ENCODE measurements at regions not wholly inside any gene's neighbourhood (a gene's known extent, or its start where the extent isn't known, plus 50 kb on each side); places are given as distances from the start of the nearest gene placed in this dataset.
"Not testable (repeated sequence)": the region's sequence is repeated elsewhere in the genome, so short reads cannot be mapped to it uniquely, and the experiment has no call there.

DNA sequence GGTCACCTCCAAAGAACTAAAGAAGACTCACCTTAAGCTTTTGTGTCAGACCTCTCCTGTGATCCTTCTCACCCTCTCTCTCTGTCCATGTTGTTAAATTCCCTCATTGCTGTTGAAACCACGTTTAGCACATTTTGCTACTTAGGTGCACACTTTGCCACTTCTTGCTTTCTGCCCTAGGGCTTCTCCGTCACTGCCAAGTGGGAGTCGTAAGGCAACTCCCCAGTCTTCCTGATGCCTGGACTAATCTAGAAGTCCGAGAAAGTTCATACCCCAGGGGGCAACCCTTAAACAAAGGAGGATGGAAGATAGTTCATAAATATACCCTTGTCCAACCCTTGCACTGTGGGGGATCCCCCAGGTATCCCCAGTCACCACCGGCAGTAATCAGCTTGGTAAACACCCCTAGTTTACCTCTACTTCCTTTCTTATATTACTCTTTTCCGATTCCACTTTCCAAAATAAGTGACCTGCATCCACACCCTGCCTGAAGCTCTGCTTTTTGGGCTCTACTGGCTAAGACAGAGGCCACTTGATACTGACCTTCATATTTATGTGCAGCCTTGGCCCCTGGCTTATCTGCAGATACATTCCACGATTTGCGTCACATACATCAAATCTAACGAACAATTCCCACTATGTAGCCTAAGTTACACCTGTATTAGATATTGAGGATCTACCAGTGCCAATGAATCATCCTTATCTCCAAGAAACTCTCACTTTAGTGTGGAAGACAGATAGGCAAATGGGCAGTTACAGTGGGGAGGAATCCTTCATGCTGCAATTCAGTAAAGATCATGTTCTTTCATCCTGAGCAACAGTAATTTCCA is 776.2 kb downstream of the RNF144A start:
- no peak for DNase-seq

DNA sequence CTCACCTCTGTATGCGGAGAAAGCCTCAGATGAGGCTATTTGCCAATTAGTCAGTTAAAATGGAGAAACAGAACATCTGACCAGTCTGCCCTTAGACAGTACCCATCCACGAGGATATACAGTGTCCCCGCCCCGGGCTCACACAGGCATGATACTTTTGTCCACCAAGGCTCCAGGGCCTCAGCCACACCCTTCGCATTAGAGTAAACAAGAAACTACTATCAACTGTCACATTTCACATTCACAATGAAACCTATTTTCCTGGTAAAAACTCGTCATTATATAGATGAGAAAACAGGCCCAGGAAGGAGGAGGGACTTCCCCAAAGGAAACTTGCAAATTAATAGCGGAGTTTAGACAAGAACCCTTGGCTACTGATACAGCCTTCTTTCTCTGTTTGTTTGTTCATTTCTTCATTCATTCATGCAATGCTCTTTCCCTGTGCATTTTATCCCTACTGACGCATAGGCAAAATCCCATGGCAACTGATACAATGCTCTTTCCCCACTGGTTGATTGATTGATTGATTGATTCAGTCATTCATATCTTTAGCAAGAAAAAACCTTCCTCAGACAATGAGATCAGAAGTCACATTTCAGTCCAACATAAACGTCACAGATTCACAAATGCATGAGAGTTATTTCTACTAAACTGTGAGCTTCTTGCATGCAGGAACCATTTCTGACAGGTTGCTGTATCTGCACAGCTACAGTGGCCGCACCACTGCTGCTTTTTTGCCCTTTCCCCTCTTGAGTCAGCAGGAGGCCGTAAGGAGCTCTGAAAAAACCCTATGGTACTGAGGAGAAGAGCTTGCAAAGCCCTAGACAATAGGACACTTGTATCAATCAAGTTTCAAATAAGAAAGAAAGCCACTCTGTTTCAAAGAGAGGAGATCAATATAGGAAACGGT is 777.1 kb downstream of the RNF144A start:
- no peak for DNase-seq

DNA sequence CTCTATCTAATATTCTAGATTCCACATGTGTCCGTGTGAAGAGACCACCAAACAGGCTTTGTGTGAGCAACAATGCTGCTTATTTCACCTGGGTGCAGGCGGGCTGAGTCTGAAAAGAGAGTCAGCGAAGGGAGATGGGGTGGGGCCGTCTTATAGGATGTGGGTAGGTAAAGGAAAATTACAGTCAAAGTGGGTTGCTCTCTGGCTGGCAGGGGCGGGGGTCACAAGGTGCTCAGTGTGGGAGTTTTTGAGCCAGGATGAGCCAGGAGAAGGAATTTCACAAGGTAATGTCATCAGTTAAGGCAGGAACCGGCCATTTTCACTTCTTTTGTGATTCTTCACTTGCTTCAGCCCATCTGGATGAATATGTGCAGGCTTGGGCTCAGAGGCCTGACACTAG is 779.3 kb downstream of the RNF144A start:
- DNase-seq, result not testable (repeated sequence)

DNA sequence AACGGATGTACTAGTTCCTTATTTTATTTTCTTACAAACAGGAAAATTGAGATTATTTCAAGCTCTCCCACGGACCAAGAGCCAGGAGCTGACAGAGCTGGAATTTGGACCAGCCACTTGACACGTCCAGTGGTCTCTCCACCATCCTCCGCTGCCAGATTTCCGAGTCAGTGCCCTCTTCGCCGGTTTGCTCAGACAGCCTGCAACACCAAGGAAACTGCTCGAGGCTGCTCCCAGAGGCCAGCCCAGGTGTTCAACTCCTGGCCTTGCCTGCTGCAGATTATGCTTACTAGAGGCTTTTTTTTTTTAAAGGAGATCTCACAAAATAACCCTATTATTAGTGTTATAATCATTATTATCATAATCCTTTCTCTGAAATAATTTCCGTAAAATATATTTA is 779.8 kb downstream of the RNF144A start:
- DNase-seq, result no peak

DNA sequence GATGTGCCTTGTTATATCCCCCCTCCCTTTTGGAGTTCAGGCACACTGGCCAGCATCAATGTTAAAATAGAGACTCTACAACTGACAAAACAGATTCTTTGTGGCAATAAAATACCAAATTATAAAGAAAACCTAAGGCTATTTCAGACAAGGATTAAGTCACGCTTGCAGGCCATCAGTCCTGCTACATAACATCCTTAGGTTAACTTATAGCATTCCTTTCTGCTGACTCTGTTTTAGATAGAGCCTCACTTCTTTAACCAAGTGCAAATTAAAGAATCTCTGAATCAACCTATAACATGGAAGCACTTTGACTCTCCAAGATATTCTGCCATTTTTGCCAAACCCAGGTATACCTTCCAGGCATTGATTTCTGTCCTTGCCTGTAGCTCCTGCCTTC is 784.6 kb downstream of the RNF144A start:
- no peak for DNase-seq

DNA sequence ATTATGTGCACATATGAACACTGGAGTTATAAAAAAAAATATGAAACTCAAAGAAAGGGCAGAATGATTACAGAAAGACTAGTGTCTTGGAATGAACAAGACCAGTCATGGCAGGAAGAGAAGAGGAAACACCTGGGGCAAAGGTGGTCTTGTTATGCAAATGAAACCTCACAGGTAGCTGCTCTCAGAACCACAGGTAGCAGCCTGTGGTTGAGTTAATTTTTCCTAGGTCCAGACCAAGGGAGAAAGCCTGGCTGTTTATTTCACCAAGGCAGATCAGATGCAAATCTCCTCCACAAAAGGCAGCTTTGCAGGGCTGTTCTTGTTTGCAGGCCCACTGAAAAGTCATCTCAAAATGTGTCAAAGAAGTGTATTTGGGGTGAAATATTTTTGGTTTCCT is 785.8 kb downstream of the RNF144A start:
- no peak for DNase-seq

DNA sequence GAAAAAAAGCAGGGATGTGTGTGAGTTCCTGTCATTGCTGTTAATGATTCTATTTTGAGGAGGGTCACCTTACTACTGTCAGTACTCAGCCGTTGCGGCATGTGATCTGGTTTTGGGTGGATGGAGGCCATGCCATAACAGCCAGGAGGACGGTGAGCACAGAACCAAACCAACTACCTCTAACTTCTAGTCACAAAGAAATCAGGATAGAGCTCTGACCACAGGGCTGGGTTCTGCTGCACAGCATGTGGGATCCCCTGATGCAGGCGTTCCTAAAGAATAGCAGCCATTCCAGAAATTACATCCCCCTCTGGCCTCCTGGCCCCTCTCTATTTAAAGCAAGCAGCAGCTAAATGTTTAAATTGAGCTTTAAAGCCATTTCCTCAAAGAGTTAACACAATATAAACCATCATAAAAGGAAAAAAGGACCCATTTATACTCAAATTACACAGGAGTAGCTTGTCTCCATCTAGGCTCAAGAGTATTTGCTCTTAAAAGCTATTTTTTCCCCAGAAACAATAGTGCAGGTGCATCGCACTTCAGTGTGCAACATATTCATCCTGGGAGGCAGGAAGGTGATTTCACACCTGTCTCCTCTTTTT is 786.4 kb downstream of the RNF144A start:
- peak; percentile 41 for DNase-seq

DNA sequence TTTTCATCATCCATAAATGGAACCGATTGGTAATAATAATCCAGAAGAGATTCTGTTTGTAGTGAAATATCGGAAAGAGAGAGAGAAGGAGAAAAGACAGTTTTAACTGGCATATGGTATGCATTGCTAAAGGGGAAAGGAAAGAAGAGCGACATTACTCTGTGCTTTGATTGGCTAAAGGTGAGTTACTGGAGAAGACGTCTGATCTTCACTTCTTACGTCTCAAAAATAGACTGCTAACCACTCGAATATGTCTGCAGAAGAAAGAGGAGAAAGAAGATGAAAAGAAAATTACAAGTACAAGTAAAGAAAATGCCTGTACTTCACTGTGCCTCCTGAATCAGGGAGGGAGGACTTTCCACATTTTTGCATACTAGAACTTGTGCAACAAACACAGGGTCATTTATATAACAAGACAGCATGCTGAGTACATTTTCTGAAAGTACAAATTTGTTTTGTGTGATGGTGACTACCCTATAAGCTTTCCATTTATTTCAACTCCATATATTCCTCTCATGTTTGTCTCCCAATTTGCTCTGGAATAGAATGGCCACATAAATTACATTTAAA is 787.2 kb downstream of the RNF144A start:
- DNase-seq, result no peak

DNA sequence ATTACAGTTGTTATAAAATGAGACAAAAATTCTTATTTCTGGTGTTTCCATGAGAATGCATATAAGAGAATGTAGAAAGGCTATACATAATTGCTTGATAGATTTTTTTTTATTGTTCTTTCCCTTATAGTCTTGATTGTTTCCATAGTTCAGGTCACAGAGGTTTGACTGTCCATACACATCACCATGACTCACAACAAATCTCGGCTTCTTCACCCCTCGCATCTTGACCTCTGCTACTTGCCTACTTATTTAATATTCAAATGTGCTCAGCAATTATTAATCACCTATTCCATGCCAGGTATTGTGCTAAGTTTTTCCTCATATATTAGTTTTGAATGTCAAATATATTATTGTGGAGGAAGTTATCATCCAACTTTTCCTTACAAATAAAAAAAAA is 789.6 kb downstream of the RNF144A start:
- no peak for DNase-seq

DNA sequence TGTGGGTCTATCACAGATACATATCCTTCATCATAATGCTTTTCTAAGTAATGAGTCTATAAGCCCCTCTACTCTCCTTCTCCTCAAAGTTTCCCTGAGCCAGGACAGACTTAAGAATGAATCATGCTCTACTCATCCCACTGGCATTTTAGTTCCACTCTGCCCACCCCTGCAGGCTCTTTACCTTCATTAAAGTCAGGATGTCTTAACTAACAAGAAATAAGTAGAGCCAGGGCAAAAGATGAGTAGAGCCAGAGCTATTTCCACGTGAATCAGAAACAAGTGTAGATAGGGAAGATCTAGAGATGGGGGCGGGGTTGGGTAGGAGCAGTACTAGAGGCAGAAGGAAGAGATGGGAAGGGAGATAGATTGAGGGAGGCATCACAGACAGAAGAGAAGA is 790.5 kb downstream of the RNF144A start:
- no peak for DNase-seq

DNA sequence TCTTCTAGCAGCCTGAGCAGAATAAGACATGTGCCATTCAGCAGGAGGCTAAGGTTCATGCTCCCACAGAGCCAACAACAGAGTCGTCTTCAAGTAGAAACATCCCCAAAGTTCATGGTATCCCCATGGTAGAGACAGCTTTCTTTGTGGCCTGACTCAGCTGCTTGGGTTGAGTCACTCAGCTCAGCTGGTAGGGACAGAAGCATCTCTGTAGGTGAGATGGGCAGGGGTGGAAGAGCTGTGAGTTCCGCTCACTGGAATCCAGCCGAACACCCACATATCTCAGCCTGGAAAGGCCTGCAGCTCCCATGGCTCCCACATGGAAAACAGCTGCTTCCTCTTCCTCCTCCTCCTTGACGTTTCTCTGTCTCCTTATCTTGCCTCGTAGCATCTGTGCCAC is 792.7 kb downstream of the RNF144A start:
- DNase-seq, result no peak

DNA sequence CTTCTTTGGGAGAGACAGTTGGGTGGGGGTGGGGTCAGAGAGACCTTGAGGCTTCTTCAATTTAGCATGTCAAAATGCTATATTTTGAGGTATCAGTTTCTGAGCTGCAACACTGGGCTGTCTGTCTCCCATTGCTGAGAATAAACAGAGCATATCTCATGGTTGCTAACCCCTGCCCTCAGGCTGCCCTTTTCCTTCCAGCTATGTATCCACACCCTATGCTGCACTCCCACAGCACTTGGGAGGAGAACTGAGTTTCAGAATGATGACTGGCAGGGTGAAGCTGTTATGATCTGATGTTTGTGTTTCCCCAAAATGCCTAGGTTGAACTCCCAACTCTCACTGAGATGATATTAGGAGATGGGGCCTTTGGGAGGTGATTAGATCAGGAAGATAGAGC is 794.0 kb downstream of the RNF144A start:
- no peak for DNase-seq

DNA sequence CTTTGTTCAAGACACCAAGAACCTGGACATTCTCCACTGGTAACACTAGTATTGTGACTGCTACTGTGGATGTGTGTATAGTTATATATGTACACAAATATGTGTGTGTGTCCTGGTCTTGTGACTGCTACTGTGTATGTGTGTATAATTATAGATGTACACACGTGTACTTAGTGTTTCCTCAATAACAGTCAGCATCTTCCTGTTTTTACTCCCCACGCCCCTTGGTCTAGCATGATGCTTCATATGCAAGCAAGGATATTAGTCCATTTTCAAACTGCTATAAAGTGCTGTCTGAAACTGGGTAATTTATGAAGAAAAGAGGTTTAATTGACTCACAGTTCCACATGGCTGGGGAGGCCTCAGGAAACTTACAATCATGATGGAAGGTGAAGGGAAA is 802.7 kb downstream of the RNF144A start:
- no peak for DNase-seq

DNA sequence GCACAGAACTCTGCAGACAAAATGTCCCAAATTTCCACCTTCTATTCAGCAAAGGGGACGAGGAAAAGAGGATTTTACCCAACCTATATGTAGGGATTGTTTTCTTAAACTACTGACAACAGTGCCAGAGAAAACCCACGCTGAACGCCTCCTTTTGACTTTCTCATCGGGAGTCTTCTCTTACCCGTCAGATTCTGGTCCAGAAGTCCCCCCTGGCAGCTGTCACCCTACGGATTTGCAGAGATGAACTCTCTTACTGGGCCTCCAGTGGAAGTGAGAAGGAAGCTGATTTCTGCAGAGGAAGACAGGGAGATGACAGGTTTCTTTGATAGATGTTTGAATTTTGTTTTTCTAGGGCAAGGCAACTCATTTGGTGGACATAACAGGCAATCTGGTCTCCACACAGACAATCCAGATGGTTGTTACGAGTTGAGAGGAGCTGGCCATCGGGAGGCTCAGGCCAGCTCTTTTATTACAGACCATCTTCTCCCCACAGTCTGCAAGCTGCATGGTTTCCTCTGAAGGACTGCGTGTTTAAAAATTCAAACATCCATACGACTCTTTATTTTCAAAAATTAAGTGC is 804.3 kb downstream of the RNF144A start:
- no peak for DNase-seq

DNA sequence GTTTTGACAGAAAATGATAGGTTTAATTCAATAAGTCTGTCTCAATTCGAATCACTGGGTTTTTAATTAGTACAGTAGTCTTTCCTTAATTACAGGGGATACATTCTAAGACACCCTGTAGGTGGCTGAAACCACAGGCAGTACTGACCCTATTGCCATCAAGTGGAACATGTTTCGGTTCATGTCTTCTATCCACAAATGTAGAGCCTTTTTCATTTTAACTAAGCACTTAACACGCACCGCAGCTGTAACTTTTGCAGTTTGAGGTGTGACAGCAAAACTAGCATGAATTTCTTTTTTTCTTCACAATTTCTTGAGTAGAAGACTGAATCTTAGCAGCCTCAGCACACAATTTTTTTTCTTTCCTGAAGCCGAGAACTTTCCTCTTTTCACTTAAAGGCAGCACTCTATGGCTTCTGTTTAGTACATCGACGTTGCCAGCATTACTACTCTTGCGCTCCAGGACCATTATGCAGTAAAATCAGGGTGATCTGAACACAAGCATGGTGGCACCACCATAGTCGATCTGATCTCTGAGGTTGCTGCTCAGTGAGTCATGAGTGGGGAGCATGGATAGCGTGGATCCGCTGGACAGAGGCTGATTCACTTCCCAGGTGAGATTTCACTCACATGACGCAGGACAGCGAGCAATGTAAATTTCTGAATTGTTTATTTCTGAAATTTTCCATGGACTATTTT is 805.1 kb downstream of the RNF144A start:
- no peak for DNase-seq

DNA sequence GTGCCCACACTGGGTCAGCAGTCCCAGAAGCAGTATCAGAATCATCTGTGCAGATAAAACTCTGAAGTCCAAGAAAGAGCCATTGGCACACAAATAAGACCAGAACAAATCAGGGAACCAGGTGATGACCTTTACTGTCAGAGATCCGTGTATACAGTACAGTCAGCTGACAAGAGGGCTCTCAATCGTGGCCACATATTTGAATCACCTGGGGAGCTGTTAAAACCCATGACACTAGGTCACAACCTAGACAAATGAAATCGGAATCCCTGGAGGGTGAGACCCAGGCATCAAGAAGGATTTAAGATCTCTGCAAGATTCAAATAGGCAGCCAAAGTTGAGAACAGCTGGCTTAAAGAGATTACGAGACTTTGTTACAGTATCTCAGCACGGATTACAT is 807.1 kb downstream of the RNF144A start:
- no peak for DNase-seq

DNA sequence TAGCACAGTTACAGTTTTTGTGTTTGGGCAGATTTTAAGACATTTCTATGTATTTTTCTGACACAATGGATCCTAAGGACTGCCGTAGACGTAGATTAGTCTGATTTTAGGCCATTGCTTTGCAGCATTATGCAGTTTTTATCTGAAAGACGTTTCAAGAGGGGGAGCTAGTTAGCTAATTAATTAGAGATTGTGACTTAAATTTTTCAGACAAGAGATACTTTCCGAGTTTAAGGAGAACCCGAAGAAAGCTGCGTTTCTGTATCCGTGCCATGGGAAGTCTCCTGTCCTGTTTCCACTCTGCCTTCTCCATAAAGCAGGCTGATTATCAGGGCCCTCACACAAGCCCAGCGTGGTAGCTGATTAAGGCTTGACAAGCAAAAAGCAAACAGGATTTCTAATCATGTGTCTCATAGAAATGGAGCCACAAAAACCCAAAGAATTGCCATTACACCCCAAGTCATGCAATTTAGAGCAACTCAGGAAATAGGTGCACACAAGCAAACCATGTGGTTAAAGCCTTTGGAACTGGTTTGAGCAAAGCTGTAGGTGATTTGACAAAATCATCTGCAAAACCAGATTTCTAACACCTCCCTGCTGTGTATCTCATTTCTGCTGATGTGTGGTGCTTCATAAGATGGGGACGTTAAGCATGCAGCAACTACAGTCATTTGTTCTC is 808.1 kb downstream of the RNF144A start:
- DNase-seq, result no peak

DNA sequence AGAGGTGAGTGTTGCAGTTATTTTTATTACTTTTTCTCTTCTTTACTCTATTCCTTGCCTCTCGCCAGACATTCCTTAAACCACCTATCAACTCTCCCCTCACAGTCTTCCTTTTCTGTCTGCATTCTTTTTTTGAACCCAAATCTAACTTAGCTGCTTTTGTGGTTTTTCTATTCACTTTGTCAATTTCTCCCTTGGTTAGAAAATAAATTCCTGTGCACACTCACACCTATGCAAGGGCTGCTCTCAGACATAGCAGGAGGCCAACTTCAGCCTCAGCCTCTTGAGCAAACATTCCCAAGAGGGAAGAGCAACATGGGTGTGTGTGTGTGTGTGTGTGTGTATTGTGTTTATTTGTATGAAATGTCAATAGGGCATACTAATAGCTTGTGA is 808.6 kb downstream of the RNF144A start:
- no peak for DNase-seq

DNA sequence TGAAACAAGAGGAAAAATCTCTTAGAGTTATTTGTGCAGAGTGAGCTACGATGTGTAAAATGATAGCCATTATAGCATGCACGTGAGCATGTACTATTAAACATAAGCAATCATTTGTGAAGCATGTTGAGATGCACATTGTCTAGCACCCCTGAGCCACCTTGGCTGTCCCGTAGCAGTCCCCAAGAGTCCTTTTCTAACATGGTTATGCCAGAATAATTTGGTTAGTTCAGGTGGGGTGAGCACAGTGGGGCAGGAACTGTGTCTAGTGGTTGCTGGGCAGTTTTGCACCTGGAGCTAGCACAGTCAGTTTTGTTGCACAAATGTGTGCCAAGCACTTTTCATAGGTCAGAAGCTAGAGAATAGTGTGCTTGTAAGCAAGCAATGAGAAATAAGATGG is 809.8 kb downstream of the RNF144A start:
- no peak for DNase-seq

DNA sequence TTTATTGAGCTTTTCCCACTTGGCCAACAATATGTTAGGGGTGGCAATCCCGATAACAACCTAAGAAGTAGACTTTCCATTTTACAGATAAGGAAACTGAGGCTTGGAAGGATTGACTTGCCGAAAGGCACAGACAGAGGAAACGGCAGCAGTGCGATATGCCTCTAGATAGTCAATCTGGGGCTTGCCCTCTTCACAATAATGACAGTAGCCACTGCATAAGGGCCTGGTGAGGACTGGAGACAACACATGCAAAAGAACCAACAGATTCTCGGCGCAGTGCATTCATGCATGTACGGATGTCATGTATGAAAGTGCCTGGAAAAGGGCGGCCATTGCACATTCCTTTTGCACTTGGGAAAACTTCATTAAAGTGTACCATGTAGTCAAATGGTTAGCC is 811.2 kb downstream of the RNF144A start:
- no peak for DNase-seq

DNA sequence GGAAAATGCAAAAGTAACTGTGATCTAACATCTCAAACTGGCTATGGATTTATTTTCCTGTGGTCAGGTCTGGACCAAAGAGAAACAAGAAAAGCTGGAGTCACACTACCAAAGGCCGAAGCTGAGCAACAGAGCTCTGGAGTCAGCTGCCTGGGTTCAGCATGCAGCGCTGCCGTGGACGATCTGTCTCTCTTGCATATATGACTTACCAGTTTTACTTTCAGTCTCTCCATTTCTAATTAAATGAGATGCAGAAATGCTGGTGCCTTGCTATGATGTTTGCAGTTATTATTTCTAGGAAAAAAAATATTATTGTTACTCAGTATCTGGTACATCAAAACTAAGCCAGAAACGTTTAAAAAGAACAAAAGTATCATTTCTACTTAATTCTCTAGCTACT is 813.2 kb downstream of the RNF144A start:
- no peak for DNase-seq

DNA sequence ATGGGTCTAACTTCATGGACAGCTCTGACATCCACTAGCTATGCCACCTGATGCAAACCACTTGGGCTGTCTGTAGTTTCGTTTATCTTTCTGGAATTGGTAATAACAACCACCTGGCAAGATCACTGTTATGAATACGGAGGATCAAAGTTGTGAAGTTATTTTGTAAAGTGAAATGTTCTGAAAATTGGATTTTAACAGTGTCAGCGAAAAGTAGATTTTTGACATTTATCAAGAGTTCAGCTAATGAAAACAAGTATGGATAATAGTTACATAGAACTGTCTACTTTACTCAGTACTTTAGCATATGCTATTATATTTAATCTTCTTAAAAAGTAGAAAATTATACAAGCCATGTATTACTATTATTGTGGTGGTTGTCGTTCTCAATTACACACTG is 813.8 kb downstream of the RNF144A start:
- DNase-seq, result no peak

Data from DMS53 (cell line).